ENCODE measurements at regions not wholly inside any gene's neighbourhood (a gene's known extent, or its start where the extent isn't known, plus 50 kb on each side); places are given as distances from the start of the nearest gene placed in this dataset.

DNA sequence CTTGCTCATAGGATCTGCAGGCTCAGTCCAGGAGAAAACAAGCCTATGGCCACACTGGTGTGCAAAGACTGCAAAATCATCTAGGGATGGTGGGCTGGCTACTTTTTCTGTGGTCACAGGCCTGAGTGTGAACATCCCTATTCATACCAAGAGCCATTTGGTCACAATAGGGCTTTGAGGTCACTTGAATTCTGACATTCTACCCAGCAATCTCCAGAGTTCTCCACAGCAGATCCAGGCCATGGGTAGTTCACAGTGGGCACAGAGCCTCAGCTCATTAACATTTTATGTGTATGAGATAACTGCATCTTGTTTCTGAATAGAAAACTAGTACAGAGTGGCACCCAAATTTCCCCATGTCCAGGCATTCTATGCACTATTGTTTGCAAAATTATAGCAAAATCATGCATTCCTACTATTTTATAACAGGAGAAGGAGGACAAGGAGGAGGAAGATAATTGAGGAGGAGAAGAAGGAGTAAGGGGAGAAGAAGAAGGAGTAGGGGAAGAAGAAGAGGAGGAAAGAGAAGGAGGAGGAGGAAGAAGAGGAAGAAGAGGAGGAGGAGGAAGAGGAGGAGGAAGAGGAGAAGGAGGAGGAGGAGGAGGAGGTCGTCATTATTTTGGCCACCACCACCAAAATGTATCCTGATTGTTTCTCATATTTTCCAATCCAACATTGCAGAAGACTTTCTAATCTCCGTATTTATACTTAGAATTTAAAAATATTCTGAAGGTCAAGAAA is 129.0 kb downstream of the SEMA6D start:
- no peak overlapping the region for H3K4me3 ChIP-seq (ENCODE audit: low read depth, low read length)
- no peak for TF ChIP-seq CTCF (IDR thresholded peaks at IDR 0.05; ENCODE audit: insufficient read depth, low read length)
- DNase-seq (ENCODE audit: low read depth), result no peak

GRCh38 chr15:47846876-47847275 is 129.6 kb downstream of the SEMA6D start:
- DNase-seq (ENCODE audit: low read depth), result no peak
- no peak for TF ChIP-seq CTCF (IDR thresholded peaks at IDR 0.05; ENCODE audit: insufficient read depth, low read length)
- no peak overlapping the region for H3K4me3 ChIP-seq (ENCODE audit: low read depth, low read length)

DNA sequence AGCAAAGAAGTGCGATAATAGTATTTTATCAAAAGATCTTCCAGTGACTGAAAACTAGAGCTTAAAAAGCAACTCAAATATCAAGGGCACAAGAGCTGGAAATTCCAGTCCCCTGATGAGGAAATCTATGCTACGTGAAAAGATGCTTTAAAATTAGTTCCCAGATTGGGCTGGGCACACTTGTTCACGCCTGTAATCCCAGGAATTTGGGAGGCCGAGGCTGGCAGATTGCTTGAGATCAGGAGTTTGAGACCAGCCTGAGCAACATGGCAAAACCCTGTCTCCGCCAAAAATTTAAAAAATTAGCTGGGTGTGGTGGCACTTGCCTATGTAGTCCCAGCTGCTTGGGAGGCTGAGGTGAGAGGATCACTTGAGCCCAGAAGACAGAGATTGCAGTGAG is 138.8 kb downstream of the SEMA6D start:
- no peak for DNase-seq (ENCODE audit: low read depth)
- TF ChIP-seq CTCF (IDR thresholded peaks at IDR 0.05; ENCODE audit: insufficient read depth, low read length), result no peak
- H3K4me3 ChIP-seq (ENCODE audit: low read depth, low read length), result no peak overlapping the region

DNA sequence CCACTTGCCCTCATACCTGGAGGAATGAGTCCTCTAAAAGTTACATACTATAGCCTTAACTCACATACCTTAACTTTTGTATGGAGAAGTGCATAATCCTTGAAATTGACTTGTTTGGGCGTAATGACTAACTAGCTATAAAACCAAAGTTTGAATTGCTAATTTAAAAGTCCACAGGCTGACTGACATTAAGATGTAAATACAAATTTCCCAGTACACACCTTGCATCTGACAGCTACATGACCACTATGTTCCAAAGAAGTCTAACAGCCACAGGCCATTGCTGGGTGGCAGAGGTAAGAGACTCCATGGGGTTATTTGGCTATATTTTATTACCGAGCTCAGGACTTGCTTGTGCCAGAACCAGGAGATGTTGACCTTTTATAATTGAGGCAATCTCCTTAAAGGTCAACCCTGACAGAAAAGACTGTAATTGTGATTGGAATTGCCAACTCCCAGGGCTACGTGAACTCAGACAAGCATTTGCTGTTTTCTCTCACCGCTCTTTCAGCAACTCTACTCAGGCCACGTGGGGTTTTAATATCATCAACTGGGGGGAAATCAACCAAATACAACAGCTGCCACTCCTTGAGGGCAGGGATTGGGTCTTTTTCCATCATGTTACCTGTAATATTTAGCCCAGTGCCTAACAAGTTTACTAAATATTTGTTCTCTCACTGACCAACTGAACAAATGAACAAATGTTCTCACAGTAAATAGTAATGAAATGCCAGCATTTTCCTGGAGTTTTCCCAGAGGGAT is 139.9 kb downstream of the SEMA6D start:
- no peak for DNase-seq (ENCODE audit: low read depth)
- TF ChIP-seq CTCF (IDR thresholded peaks at IDR 0.05; ENCODE audit: insufficient read depth, low read length), result no peak
- H3K4me3 ChIP-seq (ENCODE audit: low read depth, low read length), result no peak overlapping the region

DNA sequence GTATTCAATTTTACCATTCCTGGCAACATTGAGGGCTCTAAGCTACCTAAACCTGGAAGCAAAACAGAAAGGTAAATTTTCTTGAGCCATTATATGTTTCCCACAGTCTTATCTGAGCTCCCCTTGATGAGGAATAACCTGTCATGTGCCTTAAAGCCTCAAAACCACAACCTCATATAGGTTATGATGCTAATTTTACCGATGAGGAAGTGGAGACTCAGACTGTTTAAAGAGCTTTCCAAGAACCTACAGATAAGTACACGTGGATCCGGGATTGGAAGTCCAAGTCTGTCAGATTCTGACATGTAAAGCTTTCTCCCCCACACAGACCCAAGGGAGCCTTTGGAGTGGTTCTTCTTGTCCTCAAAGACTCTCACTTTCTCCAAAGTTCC is 140.5 kb downstream of the SEMA6D start:
- H3K4me3 ChIP-seq (ENCODE audit: low read depth, low read length), result no peak overlapping the region
- no peak for DNase-seq (ENCODE audit: low read depth)
- no peak for TF ChIP-seq CTCF (IDR thresholded peaks at IDR 0.05; ENCODE audit: insufficient read depth, low read length)

DNA sequence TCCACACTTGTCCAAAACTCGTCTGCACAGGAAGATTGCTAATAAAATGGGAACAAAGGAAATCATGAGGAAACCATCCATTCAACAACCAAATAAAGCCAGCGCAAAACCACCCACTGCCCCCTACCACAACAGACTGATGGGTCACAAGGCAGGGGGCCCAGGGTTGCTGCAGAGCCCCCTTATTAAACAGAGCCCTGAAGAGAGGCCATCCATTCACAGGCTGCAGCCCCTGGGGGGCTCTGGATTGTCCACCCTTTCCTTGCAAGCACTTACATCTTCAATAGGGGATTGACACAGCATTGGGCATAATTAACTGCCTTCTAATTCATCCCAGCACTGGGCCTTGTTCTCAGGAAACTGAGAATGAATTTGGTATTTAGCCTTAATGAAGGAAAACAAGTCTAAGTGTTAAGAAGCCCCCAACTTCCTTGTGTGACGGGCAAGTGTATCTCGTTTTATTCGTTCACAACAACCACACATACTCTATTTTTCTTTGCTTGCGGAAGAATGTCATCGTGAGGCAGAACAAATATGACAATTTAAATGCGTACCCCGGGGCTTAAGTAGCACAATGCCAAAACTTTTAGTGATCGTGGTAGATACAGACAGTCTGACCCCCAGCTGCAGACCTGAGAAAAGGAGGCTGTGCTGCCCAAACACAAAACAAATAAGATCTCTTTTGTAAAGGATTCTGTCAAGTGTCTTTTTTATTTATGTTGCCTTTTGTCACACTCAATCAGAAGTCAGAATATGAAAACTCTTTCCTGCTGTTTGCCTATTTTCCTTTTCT is 144.0 kb downstream of the SEMA6D start:
- DNase-seq (ENCODE audit: low read depth), result no peak
- TF ChIP-seq CTCF (IDR thresholded peaks at IDR 0.05; ENCODE audit: insufficient read depth, low read length), result no peak
- no peak overlapping the region for H3K4me3 ChIP-seq (ENCODE audit: low read depth, low read length)
